ENCODE measurements at regions not wholly inside any gene's neighbourhood (a gene's known extent, or its start where the extent isn't known, plus 50 kb on each side); places are given as distances from the start of the nearest gene placed in this dataset.
A peak's percentile ranks its signal among the peaks of the same experiment; 100 is the strongest.

DNA sequence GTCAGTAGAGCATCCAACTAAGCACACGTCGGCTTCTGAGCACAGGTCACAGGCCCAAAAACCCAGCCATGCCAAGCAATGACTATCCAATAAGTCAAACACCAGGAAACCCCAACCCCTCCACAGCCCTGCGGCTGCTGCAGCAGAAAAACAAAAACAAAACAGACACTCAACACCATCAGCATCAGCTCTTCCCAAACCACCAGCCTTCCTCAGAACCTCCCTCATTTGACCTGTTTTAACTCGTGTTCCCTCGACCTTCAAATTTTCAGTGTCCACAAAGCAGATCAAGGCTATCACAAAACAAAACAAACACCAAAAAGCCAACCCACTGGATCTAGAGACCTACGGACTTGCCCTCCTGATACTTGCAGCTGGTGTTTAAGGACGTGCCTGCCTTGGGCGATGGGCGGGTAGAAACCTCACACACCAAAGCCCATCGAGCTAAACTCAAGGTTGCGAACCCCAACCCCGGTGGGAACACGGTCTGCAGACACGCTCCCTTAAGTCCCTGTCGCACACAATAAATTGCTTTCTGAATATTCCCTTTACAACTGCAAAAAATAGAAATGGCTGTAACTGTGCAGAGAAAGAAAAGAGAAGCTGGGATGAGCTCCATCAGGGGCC is 247.1 kb upstream of the ANKRD55 start:
- Mint-ChIP-seq H3K4me3 (peak overlapping the region; percentile 72), H3K36me3 (ENCODE audit: low read depth) (no peaks in the 10 kb centered on the region), H3K9me3 (no peaks in the 10 kb centered on the region), H3K27me3 (no peaks in the 10 kb centered on the region), H3K4me1 (peaks cover 60% of the 10 kb centered on the region), H3K27ac (peak overlapping the region; percentile 95)
- DNase-seq, result peak; percentile 49
- POLR2A ChIA-PET, result no interaction called here
- CTCF ChIA-PET, result interaction anchor here (0.9 to 3.7 kb wide), 6 partner anchors 9 to 346 kb away, joined by 3 to 15 read pairs (median 4); no protein-coding TSS in a partner anchor

DNA sequence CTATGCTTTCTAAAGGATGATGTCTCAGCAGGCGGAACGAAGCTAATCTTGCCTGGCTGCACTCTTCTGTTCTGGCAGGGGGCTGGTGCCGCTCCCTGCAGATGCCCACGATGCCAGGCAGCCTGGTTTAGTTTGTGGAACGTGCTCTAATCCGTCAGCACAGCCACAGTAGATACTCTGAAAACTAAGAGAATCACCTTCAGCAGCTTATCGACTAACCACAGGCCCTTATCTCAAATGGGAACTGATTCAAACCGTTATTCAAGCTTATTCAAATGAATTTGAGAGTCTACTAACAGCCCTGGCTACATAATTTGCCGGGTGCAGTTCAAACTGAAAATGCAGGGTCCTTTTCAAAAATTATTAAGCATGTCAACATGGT is 246.6 kb upstream of the ANKRD55 start:
- H3K9me3 Mint-ChIP-seq, result no peaks in the 10 kb centered on the region
- H3K4me3 Mint-ChIP-seq, result peak overlapping the region; percentile 72
- no peaks in the 10 kb centered on the region for H3K27me3 Mint-ChIP-seq
- peaks cover 60% of the 10 kb centered on the region for H3K4me1 Mint-ChIP-seq
- POLR2A ChIA-PET, result no interaction called here
- H3K27ac Mint-ChIP-seq, result peak overlapping the region; percentile 95
- CTCF ChIA-PET, result interaction anchor here (0.9 to 3.7 kb wide), 5 partner anchors 9 to 68 kb away, joined by 3 to 15 read pairs (median 3); no protein-coding TSS in a partner anchor
- no peak for DNase-seq
- H3K36me3 Mint-ChIP-seq (ENCODE audit: low read depth), result no peaks in the 10 kb centered on the region

DNA sequence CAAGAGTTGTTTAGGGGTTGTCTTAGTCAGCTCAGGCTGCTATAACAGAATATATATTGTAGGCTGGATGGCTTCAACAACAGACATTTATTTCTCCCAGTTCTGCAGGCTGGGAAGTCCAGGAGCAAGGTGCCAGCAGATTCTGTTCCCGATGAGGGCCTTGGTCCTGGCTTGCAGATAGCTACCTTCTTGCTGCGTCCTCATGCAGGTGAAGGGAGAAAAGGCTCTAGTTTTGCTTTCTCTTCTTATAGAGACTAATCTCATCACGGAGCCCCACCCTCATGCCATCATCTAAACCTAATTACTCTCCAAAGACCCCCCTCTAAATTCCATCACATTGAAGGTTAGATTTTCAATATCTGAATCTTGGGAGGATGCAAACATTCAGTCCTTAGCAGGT is 246.0 kb upstream of the ANKRD55 start:
- no peaks in the 10 kb centered on the region for H3K9me3 Mint-ChIP-seq
- peak overlapping the region; percentile 72 for H3K4me3 Mint-ChIP-seq
- ChIA-PET CTCF (interaction anchor here (1.2 to 3.7 kb wide), 4 partner anchors 10 to 67 kb away, joined by 3 to 15 read pairs (median 6); no protein-coding TSS in a partner anchor), POLR2A (no interaction called here)
- peak overlapping the region; percentile 95 for H3K27ac Mint-ChIP-seq
- peaks cover 60% of the 10 kb centered on the region for H3K4me1 Mint-ChIP-seq
- DNase-seq, result no peak
- no peaks in the 10 kb centered on the region for H3K36me3 Mint-ChIP-seq (ENCODE audit: low read depth)
- no peaks in the 10 kb centered on the region for H3K27me3 Mint-ChIP-seq

DNA sequence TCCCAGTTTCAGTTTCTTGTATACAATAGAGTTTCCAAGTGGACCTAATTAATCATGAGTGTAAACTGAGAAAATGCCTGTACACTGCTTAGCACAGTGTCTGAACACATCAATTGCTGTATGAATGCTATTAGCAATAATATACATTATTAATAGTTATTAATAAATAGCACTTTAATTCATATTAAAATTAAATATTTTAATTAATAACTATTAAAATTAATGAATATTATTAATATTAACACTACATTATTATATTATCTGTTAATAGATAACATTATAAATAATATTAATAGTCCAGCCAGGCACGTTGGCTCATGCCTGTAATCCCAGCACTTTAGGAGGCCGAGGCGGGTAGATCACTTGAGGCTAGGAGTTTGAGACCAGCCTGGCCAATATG is 244.9 kb upstream of the ANKRD55 start:
- ChIA-PET CTCF (interaction anchor here (2.5 to 2.8 kb wide), 2 partner anchors 8 to 10 kb away, joined by 8 to 9 read pairs; no protein-coding TSS in a partner anchor), POLR2A (interaction anchor here (0.7 kb wide), 1 partner anchor 88 kb away, joined by 3 read pairs; no protein-coding TSS in a partner anchor)
- DNase-seq, result no peak
- peaks cover 60% of the 10 kb centered on the region for H3K4me1 Mint-ChIP-seq
- peak overlapping the region; percentile 79 for H3K27ac Mint-ChIP-seq
- no peaks in the 10 kb centered on the region for H3K9me3 Mint-ChIP-seq
- no peaks in the 10 kb centered on the region for H3K27me3 Mint-ChIP-seq
- H3K36me3 Mint-ChIP-seq (ENCODE audit: low read depth), result no peaks in the 10 kb centered on the region
- no peak overlapping the region for H3K4me3 Mint-ChIP-seq

DNA sequence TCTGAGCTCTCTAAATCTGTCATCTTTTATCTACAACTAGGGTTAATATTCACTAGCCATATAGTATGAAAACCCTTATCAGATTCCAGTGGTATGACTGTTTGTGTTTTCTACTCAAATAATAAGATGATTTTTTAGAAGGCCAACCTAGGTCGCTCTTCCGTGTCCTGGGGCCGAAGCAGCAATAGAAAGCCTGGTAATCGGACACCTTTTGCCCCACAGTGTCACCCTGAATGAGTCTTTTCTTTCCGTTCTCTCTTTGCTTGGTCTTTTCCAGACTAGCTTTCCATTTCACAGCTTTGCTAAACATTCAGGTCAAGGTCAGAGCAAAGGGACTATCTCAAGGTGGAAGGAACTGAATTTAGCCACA is 243.3 kb upstream of the ANKRD55 start:
- Mint-ChIP-seq H3K4me1 (peaks cover 44% of the 10 kb centered on the region), H3K27ac (no peak overlapping the region), H3K36me3 (ENCODE audit: low read depth) (no peaks in the 10 kb centered on the region), H3K9me3 (no peaks in the 10 kb centered on the region), H3K27me3 (no peaks in the 10 kb centered on the region), H3K4me3 (no peak overlapping the region)
- DNase-seq, result no peak
- ChIA-PET POLR2A (interaction anchor here (0.6 kb wide), 1 partner anchor 61 kb away, joined by 3 read pairs; no protein-coding TSS in a partner anchor), CTCF (interaction anchor here (0.6 to 2.8 kb wide), 6 partner anchors 9 to 205 kb away, joined by 3 to 9 read pairs (median 3); no protein-coding TSS in a partner anchor)

DNA sequence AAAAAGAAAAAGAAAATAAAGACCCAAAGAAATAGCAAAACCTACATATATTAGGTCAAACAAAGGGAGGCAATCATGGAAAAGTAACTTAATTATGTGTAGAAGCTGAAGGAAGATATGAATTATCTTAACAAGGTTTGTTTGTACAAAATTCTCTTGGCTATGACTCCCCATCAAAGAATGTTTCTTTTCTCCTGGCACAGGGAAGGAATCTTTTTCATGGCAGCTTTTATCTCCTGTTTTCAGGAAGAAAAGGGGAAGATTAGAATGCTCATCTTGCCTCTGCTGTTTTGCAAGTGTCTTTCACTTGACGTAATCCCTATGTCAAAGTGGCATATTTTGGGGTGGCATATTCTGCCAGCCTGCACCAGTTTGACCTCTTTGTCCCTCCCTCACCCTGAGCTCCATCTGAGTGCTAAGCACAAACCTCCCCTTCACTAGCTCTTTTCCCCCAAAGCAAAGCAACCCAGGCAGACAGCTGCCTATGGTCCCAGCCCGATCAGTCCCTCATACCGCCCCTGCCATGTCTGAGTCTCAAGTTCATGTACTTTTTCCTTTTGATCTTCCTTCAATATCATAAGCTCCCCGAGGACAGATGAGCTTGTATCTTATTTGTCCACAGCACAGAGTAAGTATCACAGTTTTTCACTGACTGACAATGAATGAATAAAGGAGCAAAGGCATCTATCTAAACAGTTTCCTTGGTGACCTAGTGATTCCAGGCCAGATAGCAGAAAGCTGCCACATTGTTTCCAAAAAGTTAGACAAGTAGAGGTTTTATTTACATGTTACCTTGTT is 242.8 kb upstream of the ANKRD55 start:
- no peak overlapping the region for H3K4me3 Mint-ChIP-seq
- POLR2A ChIA-PET, result interaction anchor here (0.6 kb wide), 1 partner anchor 62 kb away, joined by 3 read pairs; no protein-coding TSS in a partner anchor
- H3K9me3 Mint-ChIP-seq, result no peaks in the 10 kb centered on the region
- H3K27ac Mint-ChIP-seq, result peak overlapping the region; percentile 28
- no peaks in the 10 kb centered on the region for H3K27me3 Mint-ChIP-seq
- peaks cover 40% of the 10 kb centered on the region for H3K4me1 Mint-ChIP-seq
- CTCF ChIA-PET, result interaction anchor here (0.9 to 2.8 kb wide), 3 partner anchors 8 to 12 kb away, joined by 3 to 9 read pairs (median 3); no protein-coding TSS in a partner anchor
- no peaks in the 10 kb centered on the region for H3K36me3 Mint-ChIP-seq (ENCODE audit: low read depth)
- DNase-seq, result no peak

DNA sequence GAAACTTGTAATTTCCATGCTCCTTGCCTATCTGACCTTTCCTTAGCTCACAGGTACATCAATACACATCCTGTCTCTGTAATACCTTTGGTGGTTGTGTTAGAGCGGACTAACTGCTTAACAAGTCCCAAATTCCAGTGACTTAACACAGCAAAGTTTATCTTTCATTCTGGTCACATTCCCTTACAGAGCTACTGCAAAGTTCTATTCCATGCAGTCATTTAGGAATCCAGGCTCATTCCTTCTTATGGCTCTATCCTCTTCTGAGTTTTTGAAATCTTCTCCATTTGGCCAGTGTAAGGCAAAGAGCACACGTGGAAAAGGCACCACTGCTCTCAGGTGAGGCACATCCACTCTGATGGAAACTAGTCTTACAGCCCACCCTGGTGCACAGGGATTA is 238.6 kb upstream of the ANKRD55 start:
- no peak overlapping the region for H3K4me3 Mint-ChIP-seq
- CTCF ChIA-PET, result interaction anchor here (1.5 kb wide), 1 partner anchor 364 kb away, joined by 3 read pairs; no protein-coding TSS in a partner anchor
- peaks cover 7% of the 10 kb centered on the region for H3K4me1 Mint-ChIP-seq
- POLR2A ChIA-PET, result no interaction called here
- H3K9me3 Mint-ChIP-seq, result no peaks in the 10 kb centered on the region
- no peak for DNase-seq
- H3K27ac Mint-ChIP-seq, result no peak overlapping the region
- H3K27me3 Mint-ChIP-seq, result peaks cover 5% of the 10 kb centered on the region
- no peaks in the 10 kb centered on the region for H3K36me3 Mint-ChIP-seq (ENCODE audit: low read depth)

DNA sequence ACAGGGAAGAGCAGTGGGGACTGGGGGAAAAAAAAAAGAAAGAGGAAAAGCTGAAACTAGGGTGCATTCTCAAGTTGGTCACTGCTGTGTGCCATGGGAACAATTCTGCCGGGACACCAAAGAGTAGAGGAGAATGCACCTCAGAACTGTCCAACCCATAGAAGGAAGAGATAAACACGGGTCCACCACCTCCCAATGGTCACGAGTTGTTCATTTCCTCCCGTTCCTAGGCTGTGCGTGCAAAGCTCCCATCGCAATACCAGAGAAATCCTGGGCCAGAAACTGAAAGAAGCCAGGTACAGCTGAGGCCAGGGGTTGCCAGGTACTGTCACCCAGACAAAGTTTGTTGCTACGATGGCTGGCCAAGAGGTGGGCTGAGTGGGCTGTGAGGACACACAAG is 236.9 kb upstream of the ANKRD55 start:
- H3K4me3 Mint-ChIP-seq, result no peak overlapping the region
- POLR2A ChIA-PET, result no interaction called here
- H3K4me1 Mint-ChIP-seq, result no peaks in the 10 kb centered on the region
- H3K36me3 Mint-ChIP-seq (ENCODE audit: low read depth), result no peaks in the 10 kb centered on the region
- no peak for DNase-seq
- CTCF ChIA-PET, result interaction anchor here (1.0 to 2.9 kb wide), 3 partner anchors 8 to 178 kb away, joined by 3 to 8 read pairs (median 4); no protein-coding TSS in a partner anchor
- no peak overlapping the region for H3K27ac Mint-ChIP-seq
- peaks cover 5% of the 10 kb centered on the region for H3K27me3 Mint-ChIP-seq
- H3K9me3 Mint-ChIP-seq, result no peaks in the 10 kb centered on the region

DNA sequence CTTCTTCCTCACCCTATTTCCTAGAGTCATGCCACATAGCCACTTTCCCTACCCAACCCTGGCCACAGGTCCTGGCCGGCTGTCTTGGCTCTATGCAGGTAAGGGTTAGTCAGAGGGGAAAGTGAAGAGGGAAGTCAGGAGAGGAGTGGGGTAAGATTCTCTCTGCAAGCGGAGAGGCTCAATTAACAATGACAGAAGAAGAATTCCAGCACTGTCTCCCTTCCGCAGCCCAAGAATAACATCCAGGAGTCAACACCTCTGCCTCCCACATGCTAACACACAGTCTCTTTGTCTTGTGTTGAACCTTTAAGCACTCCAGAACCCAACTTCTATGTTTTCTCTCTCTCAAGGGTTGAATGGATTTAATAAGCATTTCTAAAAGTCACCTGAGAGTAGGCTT is 235.1 kb upstream of the ANKRD55 start:
- CTCF ChIA-PET, result interaction anchor here (1.1 to 2.9 kb wide), 4 partner anchors 8 to 198 kb away, joined by 3 to 8 read pairs (median 4); no protein-coding TSS in a partner anchor

DNA sequence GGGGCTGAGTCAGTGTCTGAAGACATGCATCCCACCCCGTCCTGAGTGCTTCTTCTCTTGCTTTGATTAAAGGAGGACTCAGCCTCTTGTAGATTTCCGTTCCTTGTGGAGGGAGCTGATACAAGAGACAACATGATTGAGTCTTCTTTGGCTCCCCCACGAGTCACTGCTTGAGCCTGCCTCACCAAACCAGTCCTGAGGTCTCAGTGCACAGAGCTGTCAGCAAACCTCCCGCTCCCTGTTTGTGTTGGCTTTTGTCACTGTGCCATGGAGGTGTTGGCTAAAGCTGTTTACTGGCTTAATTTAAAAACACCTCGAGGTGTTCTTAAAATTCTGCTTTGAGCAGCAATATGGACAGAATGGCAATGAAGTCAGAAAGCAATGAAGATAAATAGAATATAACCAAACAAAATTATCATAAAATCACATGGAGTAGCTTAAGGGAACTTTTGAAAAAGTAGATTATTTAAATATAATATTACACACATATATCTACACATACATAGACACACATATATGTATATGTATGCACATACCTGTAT is 234.1 kb upstream of the ANKRD55 start:
- no peaks in the 10 kb centered on the region for H3K36me3 Mint-ChIP-seq (ENCODE audit: low read depth)
- H3K4me3 Mint-ChIP-seq, result no peak overlapping the region
- POLR2A ChIA-PET, result no interaction called here
- H3K27ac Mint-ChIP-seq, result no peak overlapping the region
- DNase-seq, result no peak
- peaks cover 5% of the 10 kb centered on the region for H3K27me3 Mint-ChIP-seq
- CTCF ChIA-PET, result interaction anchor here (1.0 to 2.9 kb wide), 4 partner anchors 9 to 12 kb away, joined by 3 to 8 read pairs (median 4); no protein-coding TSS in a partner anchor
- peaks cover 1% of the 10 kb centered on the region for H3K4me1 Mint-ChIP-seq
- no peaks in the 10 kb centered on the region for H3K9me3 Mint-ChIP-seq

More for the DNA sequence above, 235.1 kb upstream of the ANKRD55 start:
- DNase-seq, result no peak
- no peaks in the 10 kb centered on the region for H3K9me3 Mint-ChIP-seq
- no peak overlapping the region for H3K4me3 Mint-ChIP-seq
- H3K4me1 Mint-ChIP-seq, result peaks cover 1% of the 10 kb centered on the region
- H3K27me3 Mint-ChIP-seq, result peaks cover 5% of the 10 kb centered on the region
- no peak overlapping the region for H3K27ac Mint-ChIP-seq
- H3K36me3 Mint-ChIP-seq (ENCODE audit: low read depth), result no peaks in the 10 kb centered on the region
- POLR2A ChIA-PET, result no interaction called here

DNA sequence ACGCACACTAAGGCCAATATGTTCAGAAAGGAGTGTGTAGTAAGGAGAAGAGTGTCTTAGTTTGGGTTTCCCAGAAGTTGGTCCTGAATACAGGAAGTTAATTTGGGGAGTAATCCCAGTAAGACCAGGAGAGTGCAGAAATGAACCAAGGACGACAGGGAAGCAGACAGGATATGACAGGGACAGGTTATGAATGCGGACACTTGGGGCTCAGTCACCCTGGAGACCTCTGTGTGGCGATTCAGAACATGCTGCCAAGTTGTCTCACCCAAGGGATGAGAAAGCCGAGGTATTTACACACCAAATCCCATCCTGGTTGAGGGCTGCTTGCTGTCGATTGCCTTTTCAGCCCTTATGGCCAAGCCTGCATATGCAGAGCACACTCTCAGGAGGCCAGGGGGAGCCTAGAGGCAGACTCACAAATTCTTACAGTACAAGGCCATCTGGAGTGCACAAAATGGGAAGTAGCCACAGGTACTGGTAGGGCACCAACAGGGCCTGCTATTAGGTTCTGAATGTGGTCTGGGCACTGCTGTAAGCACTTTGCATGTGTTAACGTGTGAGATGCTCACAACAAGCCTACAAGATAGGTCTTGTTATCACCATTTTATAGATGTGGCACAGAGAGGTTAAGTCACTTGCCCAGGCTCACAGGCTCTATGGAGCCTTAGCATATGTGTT is 233.1 kb upstream of the ANKRD55 start:
- peaks cover 5% of the 10 kb centered on the region for H3K27me3 Mint-ChIP-seq
- no peak for DNase-seq
- H3K4me3 Mint-ChIP-seq, result no peak overlapping the region
- no peak overlapping the region for H3K27ac Mint-ChIP-seq
- no peaks in the 10 kb centered on the region for H3K9me3 Mint-ChIP-seq
- H3K36me3 Mint-ChIP-seq (ENCODE audit: low read depth), result no peaks in the 10 kb centered on the region
- H3K4me1 Mint-ChIP-seq, result peaks cover 1% of the 10 kb centered on the region
- CTCF ChIA-PET, result no interaction called here
- POLR2A ChIA-PET, result no interaction called here

DNA sequence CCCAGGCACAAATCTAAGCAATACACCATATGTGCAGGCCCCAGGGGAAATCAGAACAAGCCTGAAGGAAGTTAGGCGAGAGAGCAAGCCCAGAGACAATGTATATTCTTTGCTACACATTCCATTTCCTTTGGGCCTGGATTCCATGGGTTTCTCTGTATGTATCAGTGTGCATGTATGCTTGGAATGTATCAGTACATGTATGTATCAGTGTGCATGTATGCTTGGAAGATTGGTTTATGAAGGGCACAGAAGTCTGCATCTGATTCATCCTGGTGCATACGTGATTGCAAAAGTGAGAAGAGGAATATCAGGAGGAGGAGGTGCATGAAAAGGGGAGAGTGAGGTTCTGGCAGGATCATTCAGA is 232.6 kb upstream of the ANKRD55 start:
- H3K27ac Mint-ChIP-seq, result no peak overlapping the region
- peaks cover 5% of the 10 kb centered on the region for H3K27me3 Mint-ChIP-seq
- CTCF ChIA-PET, result no interaction called here
- no peaks in the 10 kb centered on the region for H3K36me3 Mint-ChIP-seq (ENCODE audit: low read depth)
- POLR2A ChIA-PET, result interaction anchor here (0.6 kb wide), 1 partner anchor 58 kb away, joined by 3 read pairs; no protein-coding TSS in a partner anchor
- no peak overlapping the region for H3K4me3 Mint-ChIP-seq
- peaks cover 1% of the 10 kb centered on the region for H3K4me1 Mint-ChIP-seq
- DNase-seq, result no peak
- H3K9me3 Mint-ChIP-seq, result no peaks in the 10 kb centered on the region

All from activated CD4-positive, alpha-beta T cell treated with anti-CD3 and anti-CD28 coated beads, Interleukin-2, amount 10 ng/mL, durations not matched to agents 7 days and 5 days (primary cell).